ENCODE measurements at regions not wholly inside any gene's neighbourhood (a gene's known extent, or its start where the extent isn't known, plus 50 kb on each side); places are given as distances from the start of the nearest gene placed in this dataset.
A peak's percentile ranks its signal among the peaks of the same experiment; 100 is the strongest.

DNA sequence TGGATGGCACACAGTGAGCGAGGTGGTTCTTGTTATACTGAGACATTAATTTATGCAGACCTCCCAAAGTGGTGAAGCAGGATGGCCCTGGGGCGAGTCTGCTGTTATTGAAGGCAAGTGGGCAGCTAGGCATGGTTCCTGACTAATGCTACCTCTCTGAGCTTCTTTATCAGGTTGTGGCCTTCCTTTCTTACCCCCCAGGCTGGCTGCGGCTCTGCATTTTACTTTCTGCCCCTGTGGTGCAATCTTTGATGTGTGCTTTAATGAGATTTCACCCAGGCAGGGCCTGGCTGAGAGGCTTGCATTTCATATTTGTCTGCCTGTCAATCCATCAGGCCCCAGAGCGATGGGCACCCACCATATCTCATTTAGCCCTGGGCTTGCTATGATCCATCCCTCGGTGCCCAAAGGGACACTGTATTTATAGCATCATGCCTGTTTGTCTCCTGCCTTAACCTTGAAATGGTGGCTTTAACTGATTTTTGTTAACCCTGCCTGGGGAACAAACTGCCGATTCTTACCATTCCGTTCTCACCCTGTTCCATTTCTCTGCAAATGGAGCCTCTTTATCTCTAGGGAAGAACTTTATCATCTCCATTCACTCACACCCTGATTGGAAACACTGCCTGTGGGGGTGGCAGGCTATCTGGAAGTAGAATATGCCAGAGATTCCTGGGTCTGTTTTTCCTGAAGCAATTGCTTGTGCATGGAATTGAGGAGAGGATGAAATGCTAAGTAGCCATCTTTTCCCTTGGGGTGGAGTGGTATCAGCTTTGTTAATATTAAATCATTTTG, 316.2 kb upstream of the THSD7B start:
- DNase-seq = no peak

- peak; percentile 92 for DNase-seq
Measured at GRCh38 chr2:136448432-136448831, 316.9 kb upstream of the THSD7B start.

- no peak for DNase-seq
Measured at GRCh38 chr2:136444323-136444722, 321.0 kb upstream of the THSD7B start.

- no peak for DNase-seq
Measured at GRCh38 chr2:136443661-136444060, 321.7 kb upstream of the THSD7B start.

DNA sequence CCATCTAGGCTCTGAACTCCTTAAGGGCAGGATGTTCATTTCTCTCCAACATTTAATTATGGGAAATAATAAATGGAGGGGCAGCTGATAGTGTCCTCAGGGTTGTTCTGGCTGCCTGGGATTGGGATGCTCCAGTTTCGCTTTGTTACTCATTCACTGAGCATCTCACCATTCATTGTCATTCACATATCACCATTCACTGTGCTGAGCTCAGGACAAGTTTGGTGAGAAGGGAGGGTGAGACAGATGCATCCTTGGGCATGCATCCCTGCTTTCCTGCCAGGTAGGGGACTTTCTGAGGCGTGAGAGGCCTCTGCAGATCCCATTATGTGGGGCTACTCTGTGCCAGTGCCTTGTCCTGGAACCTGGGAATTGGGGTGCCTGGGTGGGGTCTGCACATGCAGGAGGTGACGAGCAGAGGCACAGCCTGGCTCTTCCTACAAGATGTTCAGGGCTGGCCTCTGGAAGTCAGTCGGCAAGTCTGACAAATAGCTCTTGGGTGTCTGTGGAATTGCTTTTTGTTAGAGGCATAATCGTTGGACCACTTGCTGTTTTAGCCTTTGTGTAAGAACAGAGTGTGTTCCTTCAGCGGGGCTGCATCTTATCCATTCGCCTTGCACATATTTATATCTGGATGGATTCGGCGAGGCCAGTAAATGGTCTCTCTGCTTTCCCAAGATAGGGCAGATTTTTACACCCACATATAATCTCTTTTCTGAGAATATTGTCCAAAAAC, 323.2 kb upstream of the THSD7B start:
- DNase-seq = no peak

GRCh38 chr2:136439064-136439676, 321.2 kb upstream of the CXCR4 start:
- no peak for DNase-seq

DNA sequence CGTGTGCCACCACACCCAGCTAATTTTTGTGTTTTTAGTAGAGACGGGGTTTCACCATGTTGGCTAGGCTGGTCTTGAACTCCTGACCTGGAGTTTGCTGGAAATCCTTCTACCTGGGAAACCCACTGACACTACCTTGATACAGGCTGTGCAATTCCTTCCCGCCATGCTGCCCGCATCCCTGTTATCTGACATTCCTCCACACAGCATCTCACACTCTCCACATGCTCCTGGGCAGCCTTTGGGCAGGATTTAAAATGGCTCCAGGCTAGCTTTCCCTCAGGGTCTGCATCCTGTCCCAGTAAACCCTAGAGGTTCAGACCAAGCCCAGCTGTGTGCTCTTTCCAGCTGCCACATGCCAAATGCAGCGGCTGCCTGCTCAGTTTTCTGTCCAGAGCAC, 319.5 kb upstream of the CXCR4 start:
- DNase-seq = no peak

DNA sequence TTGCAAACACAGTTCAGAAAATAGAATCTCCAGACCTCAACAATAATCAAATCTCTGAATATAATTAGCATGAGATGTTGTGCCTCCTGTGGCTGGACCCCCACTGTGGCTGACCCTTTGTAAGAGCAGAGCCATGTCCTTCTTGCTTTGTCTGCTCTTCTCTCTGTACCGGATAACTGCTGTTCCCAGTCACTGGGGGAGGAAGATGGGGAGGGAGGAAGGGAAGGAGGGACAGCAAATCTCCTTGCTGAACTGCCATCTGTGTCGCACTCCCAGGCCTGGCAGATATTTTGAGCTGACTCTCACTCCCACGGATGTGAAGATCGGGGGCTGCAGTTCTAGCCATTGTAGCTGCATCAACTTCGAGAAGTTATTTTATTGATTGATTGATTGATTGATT, 319.0 kb upstream of the CXCR4 start:
- no peak for DNase-seq

- no peak for DNase-seq
Measured at GRCh38 chr2:136434251-136434715, 316.3 kb upstream of the CXCR4 start.

DNA sequence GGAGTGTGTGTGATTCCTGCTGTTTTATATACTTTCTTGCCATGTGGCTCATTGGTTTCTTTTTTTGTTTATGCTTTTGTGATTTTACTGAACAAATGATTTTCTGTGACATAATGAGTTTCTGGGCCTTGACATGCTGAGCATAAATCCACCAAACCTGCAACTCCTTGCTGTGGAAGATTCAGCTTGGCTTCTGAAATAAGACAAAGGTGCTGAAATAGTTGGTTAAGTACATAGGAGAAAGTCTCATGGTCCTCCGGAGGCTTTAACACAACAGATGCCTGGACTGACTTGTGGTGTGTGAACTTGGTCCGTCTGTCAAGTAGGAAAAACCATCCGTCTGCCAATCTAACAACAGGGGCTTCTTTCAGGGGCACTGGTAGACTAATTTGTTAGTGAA, 315.3 kb upstream of the CXCR4 start:
- DNase-seq = peak; percentile 38

DNA sequence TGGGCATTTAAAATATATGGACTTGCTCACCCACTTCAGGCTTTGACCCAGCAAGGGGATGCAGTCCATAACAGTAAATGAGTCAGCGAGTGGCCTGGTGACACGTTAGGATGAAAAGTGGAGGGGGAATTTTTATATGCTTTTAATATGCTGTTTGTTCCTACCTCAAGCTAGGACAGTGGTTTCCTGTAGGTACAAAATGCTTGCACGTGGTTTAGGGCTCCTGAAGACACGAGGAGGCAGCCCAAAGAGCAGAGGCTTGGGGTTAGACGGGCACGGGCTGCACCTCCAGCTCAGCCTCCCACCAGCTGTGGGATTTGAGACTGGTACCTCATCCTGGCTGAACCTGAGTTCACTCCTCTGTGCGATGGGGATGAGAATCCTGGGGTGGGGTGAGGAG, 306.2 kb upstream of the CXCR4 start:
- DNase-seq = no peak

GRCh38 chr2:136423516-136423996, 305.6 kb upstream of the CXCR4 start:
- peak; percentile 58 for DNase-seq

- DNase-seq = no peak
Measured at GRCh38 chr2:136422512-136422911, 304.6 kb upstream of the CXCR4 start.

DNA sequence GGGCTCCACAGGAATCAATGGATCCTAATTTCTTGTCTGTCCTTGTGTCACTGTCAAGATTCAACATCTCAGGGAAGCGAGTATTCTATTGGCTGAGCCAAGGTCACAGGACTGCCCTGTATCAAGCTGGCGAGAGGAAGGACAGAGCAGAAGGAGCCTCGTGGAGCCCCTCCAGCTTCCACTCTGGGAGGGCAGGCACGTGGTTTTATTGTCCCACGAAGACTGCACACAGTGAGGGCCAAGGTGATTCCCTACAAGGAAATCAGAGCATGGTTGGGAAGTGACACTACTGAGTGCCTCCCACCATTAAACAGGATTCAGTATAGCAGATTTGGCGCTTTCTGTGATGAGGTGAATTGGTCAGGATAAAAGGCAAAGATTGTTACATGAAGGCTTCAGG, 302.4 kb upstream of the CXCR4 start:
- DNase-seq = no peak

GRCh38 chr2:136411946-136412345, 294.0 kb upstream of the CXCR4 start:
- no peak for DNase-seq

GRCh38 chr2:136410673-136411072, 292.7 kb upstream of the CXCR4 start:
- DNase-seq = no peak

- no peak for DNase-seq
Measured at GRCh38 chr2:136408795-136409194, 290.8 kb upstream of the CXCR4 start.

GRCh38 chr2:136407952-136408318, 290.0 kb upstream of the CXCR4 start:
- DNase-seq = no peak

- no peak for DNase-seq
Measured at GRCh38 chr2:136407117-136407951, 289.4 kb upstream of the CXCR4 start.

GRCh38 chr2:136404925-136405324, 287.0 kb upstream of the CXCR4 start:
- DNase-seq = no peak

GRCh38 chr2:136404176-136404575, 286.2 kb upstream of the CXCR4 start:
- DNase-seq = peak; percentile 94

DNA sequence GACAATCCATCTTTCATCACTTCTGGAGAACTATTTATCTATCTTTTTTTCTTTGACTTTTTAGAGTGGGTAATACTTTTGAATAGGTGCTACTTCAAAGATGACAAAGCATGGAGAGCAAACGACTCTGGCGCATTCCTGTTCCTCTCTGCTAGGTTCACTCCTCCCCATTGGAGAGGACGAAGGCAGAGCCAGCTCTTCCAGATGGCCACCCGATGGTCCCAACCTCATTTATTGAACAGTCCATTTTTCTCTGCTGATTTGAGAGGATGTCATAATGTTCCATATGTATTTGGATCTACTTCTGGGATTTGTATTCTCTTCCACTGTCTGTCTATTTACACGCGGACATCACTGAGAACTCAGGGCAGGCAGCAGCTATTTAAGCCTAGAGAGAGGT, 284.3 kb upstream of the CXCR4 start:
- DNase-seq = peak; percentile 98
